ENCODE measurements at regions not wholly inside any gene's neighbourhood (a gene's known extent, or its start where the extent isn't known, plus 50 kb on each side); places are given as distances from the start of the nearest gene placed in this dataset.

DNA sequence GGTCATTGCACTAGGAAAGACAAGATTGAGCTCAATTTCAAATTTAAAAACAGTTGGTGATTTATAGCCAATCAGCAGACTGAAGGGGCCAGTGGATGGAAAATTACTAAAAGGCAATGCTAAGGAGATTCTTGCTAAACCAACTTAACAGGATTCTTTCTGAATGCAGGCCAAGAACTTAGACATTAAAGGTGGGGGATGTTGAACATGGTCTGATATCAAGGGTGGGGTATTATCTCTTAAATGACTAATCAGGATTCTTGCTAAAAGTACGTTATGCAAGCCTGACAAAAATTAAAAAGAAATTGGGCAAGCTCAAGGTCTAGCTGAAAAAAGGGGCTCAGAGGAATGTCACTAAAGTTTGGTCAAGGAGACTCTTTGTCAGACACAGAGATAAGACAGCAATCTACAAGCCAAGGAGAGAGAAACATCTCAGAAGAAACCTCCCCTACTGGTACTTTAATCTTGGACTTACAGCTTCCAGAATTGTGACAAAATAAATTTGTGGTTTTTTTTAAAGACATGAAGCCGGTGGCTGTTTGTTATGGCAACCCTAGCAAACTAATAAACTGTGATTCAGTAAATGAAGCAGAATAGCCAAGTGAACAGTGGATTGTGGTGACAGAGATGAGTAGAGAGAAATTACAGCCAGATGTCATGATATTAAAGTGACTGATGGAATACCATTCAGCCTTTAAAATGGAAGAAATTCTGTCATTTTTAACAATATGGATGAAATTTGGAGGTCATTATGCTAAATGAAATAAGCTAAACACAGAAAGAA, 120.3 kb upstream of the KLHL4 start:
- no peak overlapping the region for H2AK5ac ChIP-seq (ENCODE audit: low read depth, low read length)
- no peak overlapping the region for H3K56ac ChIP-seq (ENCODE audit: extremely low read depth, insufficient read depth, low read length)
- TF ChIP-seq RAD21 (IDR thresholded peaks at IDR 0.05; ENCODE audit: low read length) (no peak), MAFK (IDR thresholded peaks at IDR 0.05; ENCODE audit: low read depth, low read length) (no peak), RCOR1 (IDR thresholded peaks at IDR 0.05; ENCODE audit: insufficient replicate concordance, low read length) (no peak), CTCF (conservative IDR thresholded peaks at IDR 0.05; ENCODE audit: low read depth, low read length) (no peak), BHLHE40 (IDR thresholded peaks at IDR 0.05; ENCODE audit: low read depth, low read length) (no peak)
- no peak overlapping the region for H4K8ac ChIP-seq (ENCODE audit: low read depth in 2 of 2, low read length in 2 of 2)
- H3K4me3 ChIP-seq (ENCODE audit: insufficient read depth, low read depth, low read length), result no peak overlapping the region
- no peak overlapping the region for H3K14ac ChIP-seq (replicated peaks; ENCODE audit: low read depth, low read length)
- no peak overlapping the region for H3K4ac ChIP-seq (ENCODE audit: low read depth, low read length)
- no peak overlapping the region for H3K27ac ChIP-seq (ENCODE audit: insufficient read depth, low read length)
- no peak overlapping the region for H2AFZ ChIP-seq (replicated peaks; ENCODE audit: low read length, poor library complexity)
- H2BK20ac ChIP-seq (ENCODE audit: low read depth, low read length), result no peak overlapping the region
- BruUV-seq (replicated peaks), result no TSS peak
- H3K9me1 ChIP-seq (ENCODE audit: insufficient read depth, low read length), result no peaks in the 10 kb centered on the region
- no peak overlapping the region for H3K4me2 ChIP-seq (ENCODE audit: low read depth, low read length)
- no peaks in the 10 kb centered on the region for H4K20me1 ChIP-seq (ENCODE audit: insufficient read depth, low read length)
- no peak overlapping the region for H4K5ac ChIP-seq (ENCODE audit: low read depth, low read length)
- no peaks in the 10 kb centered on the region for H3K4me1 ChIP-seq (ENCODE audit: control insufficient read depth, insufficient read depth, low read length)
- ChIA-PET POLR2A (ENCODE audit: unreplicated experiment) (no interaction called here), CTCF (no interaction called here)
- H3K9ac ChIP-seq (ENCODE audit: low read depth, low read length), result no peak overlapping the region
- no peaks in the 10 kb centered on the region for H3K79me1 ChIP-seq (ENCODE audit: low read depth in 1 of 2, low read length in 2 of 2)
- intact Hi-C loops (cut with micrococcal nuclease) (loop anchor here (5.0 kb wide), 1 partner anchor 830 kb away; no protein-coding TSS in a partner anchor), dilution Hi-C loops (cut with HindIII; ENCODE audit: low sequenced_read_pairs, unreplicated experiment) (no loop called here), in situ Hi-C loops (cut with MboI; ENCODE audit: low sequenced_read_pairs) (no loop called here)
- DNase-seq, result no peak
- no CpG with 5 or more reads among the region's 2 CpGs for WGBS, 2 experiments (ENCODE audit: extremely low coverage in 2 of 2, insufficient read length in 1 of 2)
- no peaks in the 10 kb centered on the region for H3K36me3 ChIP-seq (ENCODE audit: control insufficient read depth, insufficient read depth, low read length)
- no peak overlapping the region for H3K18ac ChIP-seq (ENCODE audit: low read depth, low read length)
- H2BK15ac ChIP-seq (ENCODE audit: low read depth, low read length), result no peak overlapping the region
- no peaks in the 10 kb centered on the region for H3K27me3 ChIP-seq (ENCODE audit: control insufficient read depth, insufficient read depth, low read length)
- no peak overlapping the region for H2AK9ac ChIP-seq (replicated peaks; ENCODE audit: low read depth, low read length, poor library complexity)
- H3K9me3 ChIP-seq (ENCODE audit: control insufficient read depth, insufficient read depth, low read length), result no peaks in the 10 kb centered on the region
- no peak overlapping the region for H4K91ac ChIP-seq (ENCODE audit: insufficient read depth, low read depth, low read length)
- H3K23ac ChIP-seq (ENCODE audit: low read depth, low read length), result no peak overlapping the region
- ATAC-seq (ENCODE audit: low read depth), result no peak
- no peak overlapping the region for H2BK120ac ChIP-seq (ENCODE audit: low read depth, low read length)
- H2BK5ac ChIP-seq (ENCODE audit: low read depth, low read length, poor library complexity, severe bottlenecking), result no peak overlapping the region

Measured in IMR-90 (cell line).